Colonic mucosa (tissue), 4 donors: ENCODE measurements at regions not wholly inside any gene's neighbourhood (a gene's known extent, or its start where the extent isn't known, plus 50 kb on each side); places are given as distances from the start of the nearest gene placed in this dataset.

Experiments used
- DNase-seq: peaks from one replicate; pipeline ENCODE4 v3.0.0-alpha.2; 2020
- H3K27ac ChIP-seq: fragments of 200-600 bp; one replicate; pipeline ENCODE4 v1.8.0; 2021
- H3K27me3 ChIP-seq: fragments of 200-600 bp; one replicate; pipeline ENCODE4 v1.8.0; 2021
- H3K36me3 ChIP-seq: fragments of 200-600 bp; one replicate; pipeline ENCODE4 v1.8.0; 2021
- H3K4me1 ChIP-seq: fragments of 200-600 bp; one replicate; pipeline ENCODE4 v1.8.0; 2021; ENCODE audit warnings: mild to moderate bottlenecking
- H3K4me3 ChIP-seq: fragments of 200-600 bp; one replicate; pipeline ENCODE4 v1.8.0; 2021
- H3K9ac ChIP-seq, 2 donors: one replicate each; pipeline ENCODE4 v1.7.0; 2013; ENCODE audit warnings: control low read depth in 2 of 2, low read depth in 2 of 2, low read length in 2 of 2
- H3K9me3 ChIP-seq: fragments of 200-600 bp; one replicate; pipeline ENCODE4 v1.8.0; 2021
- intact Hi-C: fragments of 100-400 bp; cut with DNase I; formaldehyde crosslinking; loops from one replicate; pipeline ENCODE4 v1.14.1; 2022
- TF ChIP-seq, protein P1 (sequence below): fragments of 200-600 bp; IDR thresholded peaks from one replicate; pipeline ENCODE4 v1.8.0; 2022; ENCODE audit warnings: antibody characterized with exemption, mild to moderate bottlenecking
- donor health status: healthy.
- donor health status: DM: no; HTN: no; CAD: no.
- donor health status: DM: no; HTN: no; CAD: no.

DNA sequence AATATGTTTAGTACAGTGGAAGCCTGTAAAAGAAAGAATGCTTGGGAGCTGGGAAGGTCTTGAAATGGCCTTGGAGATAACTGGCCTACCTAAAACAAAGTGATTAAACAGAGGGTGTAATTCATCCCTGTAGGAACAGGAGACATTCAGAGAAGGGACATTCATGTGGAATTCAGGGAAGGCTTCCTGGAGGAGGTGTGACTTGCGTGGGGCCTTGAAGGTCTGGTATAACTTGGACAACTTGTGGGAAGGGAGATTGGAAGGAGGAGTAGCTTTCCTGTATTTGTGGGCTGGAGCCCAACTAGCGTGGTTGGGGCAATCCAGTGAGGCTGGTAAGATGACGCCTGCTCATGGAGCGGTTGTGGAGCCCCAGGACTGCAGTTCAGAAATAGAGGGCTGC lies 156.4 kb downstream of the AACS start:
- intact Hi-C loops, result no loop called here
- TF ChIP-seq, protein P1, sequence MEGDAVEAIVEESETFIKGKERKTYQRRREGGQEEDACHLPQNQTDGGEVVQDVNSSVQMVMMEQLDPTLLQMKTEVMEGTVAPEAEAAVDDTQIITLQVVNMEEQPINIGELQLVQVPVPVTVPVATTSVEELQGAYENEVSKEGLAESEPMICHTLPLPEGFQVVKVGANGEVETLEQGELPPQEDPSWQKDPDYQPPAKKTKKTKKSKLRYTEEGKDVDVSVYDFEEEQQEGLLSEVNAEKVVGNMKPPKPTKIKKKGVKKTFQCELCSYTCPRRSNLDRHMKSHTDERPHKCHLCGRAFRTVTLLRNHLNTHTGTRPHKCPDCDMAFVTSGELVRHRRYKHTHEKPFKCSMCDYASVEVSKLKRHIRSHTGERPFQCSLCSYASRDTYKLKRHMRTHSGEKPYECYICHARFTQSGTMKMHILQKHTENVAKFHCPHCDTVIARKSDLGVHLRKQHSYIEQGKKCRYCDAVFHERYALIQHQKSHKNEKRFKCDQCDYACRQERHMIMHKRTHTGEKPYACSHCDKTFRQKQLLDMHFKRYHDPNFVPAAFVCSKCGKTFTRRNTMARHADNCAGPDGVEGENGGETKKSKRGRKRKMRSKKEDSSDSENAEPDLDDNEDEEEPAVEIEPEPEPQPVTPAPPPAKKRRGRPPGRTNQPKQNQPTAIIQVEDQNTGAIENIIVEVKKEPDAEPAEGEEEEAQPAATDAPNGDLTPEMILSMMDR, result no peak
- DNase-seq, result no peak
- Histone ChIP-seq H3K9ac (no peak overlapping the region), H3K27me3 (no peaks in the 10 kb centered on the region), H3K4me3 (no peak overlapping the region), H3K36me3 (no peaks in the 10 kb centered on the region), H3K9me3 (no peaks in the 10 kb centered on the region), H3K27ac (no peak overlapping the region), H3K4me1 (no peaks in the 10 kb centered on the region)

DNA sequence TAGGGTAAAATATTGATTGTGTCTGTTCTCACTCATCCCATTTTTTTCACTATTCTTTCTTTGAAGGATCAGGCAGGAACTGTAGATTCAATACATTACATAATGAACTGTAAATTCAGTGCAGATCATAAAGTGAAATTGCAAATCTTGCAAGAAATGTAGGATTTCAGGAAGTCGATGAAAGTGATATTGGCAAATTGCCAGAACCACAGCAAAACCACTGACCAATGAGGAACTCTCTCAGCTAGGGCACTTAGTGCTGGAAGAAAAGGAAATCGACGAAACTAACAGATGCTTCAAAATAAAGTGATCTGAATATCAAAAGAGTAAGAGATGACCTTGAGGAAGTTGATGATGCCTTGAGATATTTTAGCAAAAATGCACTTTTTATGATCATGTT lies 157.6 kb downstream of the AACS start:
- TF ChIP-seq, protein P1, result no peak
- no peaks in the 10 kb centered on the region for H3K27me3 ChIP-seq
- no peaks in the 10 kb centered on the region for H3K36me3 ChIP-seq
- no peaks in the 10 kb centered on the region for H3K9me3 ChIP-seq
- no peaks in the 10 kb centered on the region for H3K4me1 ChIP-seq
- intact Hi-C loops, result no loop called here
- DNase-seq, result no peak
- no peak overlapping the region for H3K9ac ChIP-seq
- H3K27ac ChIP-seq, result no peak overlapping the region
- H3K4me3 ChIP-seq, result no peak overlapping the region

DNA sequence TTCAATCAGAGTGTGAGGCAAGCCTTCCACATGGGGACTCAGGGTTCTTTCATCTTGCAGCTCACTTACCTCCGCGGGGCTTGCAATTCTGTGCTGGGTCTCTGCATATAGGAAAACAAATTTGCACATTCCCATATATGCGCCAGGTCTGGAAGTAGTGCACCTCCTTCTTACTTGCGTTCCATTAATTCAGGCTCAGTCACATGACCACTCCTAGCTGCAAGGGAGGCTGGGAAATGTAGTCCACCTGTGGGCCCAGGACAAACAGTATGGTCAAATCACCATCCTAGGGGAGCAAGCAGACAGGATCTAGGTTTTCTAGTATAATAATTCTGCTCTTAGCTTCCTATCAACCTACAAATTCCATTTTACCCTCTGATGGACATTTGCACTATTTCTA lies 160.4 kb downstream of the AACS start:
- no peak overlapping the region for H3K9ac ChIP-seq
- no peaks in the 10 kb centered on the region for H3K9me3 ChIP-seq
- no peak overlapping the region for H3K27ac ChIP-seq
- H3K4me3 ChIP-seq, result no peak overlapping the region
- no peaks in the 10 kb centered on the region for H3K27me3 ChIP-seq
- no peaks in the 10 kb centered on the region for H3K36me3 ChIP-seq
- no peak for DNase-seq
- intact Hi-C loops, result no loop called here
- H3K4me1 ChIP-seq, result no peaks in the 10 kb centered on the region
- TF ChIP-seq, protein P1, result no peak

DNA sequence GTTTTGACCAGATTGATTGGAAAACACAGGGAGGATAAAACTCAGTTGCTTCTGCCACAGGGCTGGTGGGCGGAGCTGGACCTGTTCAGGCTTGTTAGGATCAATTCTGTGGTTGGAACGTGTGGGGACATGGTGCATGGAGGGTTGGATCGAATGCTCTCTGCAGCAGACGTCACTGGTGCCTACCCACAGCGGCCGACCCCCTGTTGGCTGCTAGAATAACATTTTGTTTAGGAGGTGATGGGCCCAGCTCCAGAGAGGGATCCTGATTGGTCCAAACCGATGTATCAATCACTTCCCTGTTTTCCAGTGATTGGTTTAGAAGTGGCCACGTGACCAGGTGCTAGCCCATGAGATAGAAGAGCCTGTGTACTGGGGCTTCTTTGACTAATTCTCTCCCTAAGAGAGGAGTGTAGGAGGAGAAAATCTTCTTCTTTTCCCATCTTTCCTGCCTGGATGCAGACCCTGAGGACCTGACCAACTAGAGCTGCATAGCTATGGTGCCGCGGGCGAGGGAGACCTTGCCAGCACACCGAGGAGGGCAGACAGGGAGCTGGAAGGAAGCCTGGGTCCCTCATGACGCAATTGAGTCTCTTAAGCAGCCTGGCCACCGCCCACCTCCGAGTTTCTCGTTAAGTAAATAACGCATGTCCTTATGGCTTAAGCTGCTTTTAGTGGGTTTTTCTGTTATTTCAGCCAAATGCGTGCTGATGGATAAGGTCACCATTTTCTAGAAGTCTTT lies 163.5 kb downstream of the AACS start:
- TF ChIP-seq, protein P1, result no peak
- Histone ChIP-seq H3K27ac (no peak overlapping the region), H3K9ac (no peak overlapping the region), H3K36me3 (no peaks in the 10 kb centered on the region), H3K4me1 (no peaks in the 10 kb centered on the region), H3K4me3 (no peak overlapping the region), H3K9me3 (no peaks in the 10 kb centered on the region), H3K27me3 (no peaks in the 10 kb centered on the region)
- DNase-seq, result no peak
- intact Hi-C loops, result no loop called here

DNA sequence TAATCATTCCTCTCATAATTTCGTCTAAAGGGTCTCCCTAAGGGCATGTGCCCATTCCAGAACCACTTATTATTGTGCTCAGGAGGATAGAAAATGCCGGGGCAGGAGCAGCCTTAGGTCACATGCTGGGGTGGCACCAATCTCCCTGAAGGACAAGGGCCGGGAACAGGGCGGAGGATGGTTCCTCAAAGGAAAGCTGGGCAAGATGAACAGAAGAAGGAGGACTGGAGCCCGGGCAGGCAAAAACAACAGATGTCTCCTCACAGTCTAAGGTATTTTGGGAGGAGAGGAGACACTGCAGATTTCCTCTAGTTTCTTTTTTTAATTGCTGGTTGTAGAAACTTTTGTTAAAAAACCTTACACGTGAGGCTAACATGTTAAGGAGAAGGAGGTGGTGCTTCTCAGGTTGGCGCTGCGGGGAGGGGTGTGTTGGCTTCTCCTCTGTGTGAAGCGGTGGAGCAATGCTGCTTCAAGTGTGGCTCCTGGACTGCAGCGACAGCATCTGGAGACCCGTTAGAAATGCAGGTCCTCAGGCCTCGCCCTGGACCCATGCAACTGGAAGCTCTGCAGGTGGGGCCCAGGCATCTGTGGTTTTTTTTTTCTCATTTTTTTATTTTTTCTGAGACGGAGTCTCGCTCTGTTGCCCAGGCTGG lies 164.8 kb downstream of the AACS start:
- Histone ChIP-seq H3K4me3 (no peak overlapping the region), H3K9me3 (no peaks in the 10 kb centered on the region), H3K4me1 (no peaks in the 10 kb centered on the region), H3K36me3 (no peaks in the 10 kb centered on the region), H3K27me3 (no peaks in the 10 kb centered on the region), H3K27ac (no peak overlapping the region), H3K9ac (no peak overlapping the region)
- TF ChIP-seq, protein P1, result no peak
- DNase-seq, result no peak
- intact Hi-C loops, result no loop called here
